HL-60 (cell line): ENCODE measurements at regions not wholly inside any gene's neighbourhood (a gene's known extent, or its start where the extent isn't known, plus 50 kb on each side); places are given as distances from the start of the nearest gene placed in this dataset.
A peak's percentile ranks its signal among the peaks of the same experiment; 100 is the strongest.

Experiments used
- DNase-seq, 2 experiments: peaks; one replicate each; pipeline ENCODE4 v3.0.0-alpha.2; 2010 to 2020; ENCODE audit warnings: low read depth in 1 of 2, low spot score in 1 of 2
- H3K27ac ChIP-seq: fragments of 250-450 bp; sonication (Bioruptor Pico); replicated peaks from 2 replicates; pipeline ENCODE4 v1.5.1; 2020; ENCODE audit warnings: mild to moderate bottlenecking, moderate library complexity
- H3K27me3 ChIP-seq: fragments of 250-450 bp; sonication (Bioruptor Pico); 2 replicates; pipeline ENCODE4 v1.5.1; 2021; ENCODE audit warnings: mild to moderate bottlenecking, moderate library complexity; ENCODE audit not compliant: insufficient read depth, poor library complexity, severe bottlenecking
- H3K4me3 ChIP-seq: replicated peaks from 2 replicates; pipeline ENCODE4 v1.5.1; 2011; ENCODE audit warnings: mild to moderate bottlenecking, control low read depth, low read length; ENCODE audit not compliant: insufficient read depth
- GABPA ChIP-seq: IDR thresholded peaks from 2 replicates; pipeline ENCODE4 v1.6.1; 2012; ENCODE audit warnings: low read depth
- POLR2AphosphoS5 ChIP-seq: IDR thresholded peaks from 2 replicates; pipeline ENCODE4 v1.6.1; 2012; ENCODE audit warnings: low read depth
- SPI1 ChIP-seq: IDR thresholded peaks from 2 replicates; pipeline ENCODE4 v1.6.1; 2012; ENCODE audit warnings: low read depth, mild to moderate bottlenecking, borderline replicate concordance
- TF ChIP-seq, protein P1 (sequence below): IDR thresholded peaks from 2 replicates; pipeline ENCODE4 v1.6.1; 2012; ENCODE audit warnings: low read depth; ENCODE audit not compliant: insufficient replicate concordance
- TF ChIP-seq, protein P2 (sequence below): IDR thresholded peaks from one replicate; pipeline ENCODE4 v1.5.1; 2011; ENCODE audit warnings: low read length, control low read depth, inconsistent platforms; ENCODE audit not compliant: insufficient read depth

DNA sequence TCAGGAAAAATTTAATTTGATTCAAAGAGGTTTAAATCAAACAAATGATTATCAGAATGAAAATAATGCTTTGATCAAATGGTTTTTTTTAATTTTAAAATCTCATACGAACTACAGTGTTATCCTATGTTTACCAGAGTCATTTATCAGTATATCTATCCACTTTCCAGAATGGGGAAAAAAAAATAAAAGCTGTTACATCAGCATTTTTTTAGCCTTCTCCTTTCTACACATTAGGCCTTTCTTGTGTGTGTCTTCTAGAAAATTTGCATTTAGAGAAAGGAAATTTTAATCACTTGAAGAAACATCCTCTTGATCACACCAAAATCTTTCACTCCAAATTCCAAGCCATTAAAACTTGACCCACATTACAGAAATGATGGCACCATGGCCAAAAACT is 608.9 kb upstream of the ID2 start:
- no peak for DNase-seq
- TF ChIP-seq POLR2AphosphoS5 (no peak), SPI1 (no peak), GABPA (no peak)
- TF ChIP-seq, protein P1, sequence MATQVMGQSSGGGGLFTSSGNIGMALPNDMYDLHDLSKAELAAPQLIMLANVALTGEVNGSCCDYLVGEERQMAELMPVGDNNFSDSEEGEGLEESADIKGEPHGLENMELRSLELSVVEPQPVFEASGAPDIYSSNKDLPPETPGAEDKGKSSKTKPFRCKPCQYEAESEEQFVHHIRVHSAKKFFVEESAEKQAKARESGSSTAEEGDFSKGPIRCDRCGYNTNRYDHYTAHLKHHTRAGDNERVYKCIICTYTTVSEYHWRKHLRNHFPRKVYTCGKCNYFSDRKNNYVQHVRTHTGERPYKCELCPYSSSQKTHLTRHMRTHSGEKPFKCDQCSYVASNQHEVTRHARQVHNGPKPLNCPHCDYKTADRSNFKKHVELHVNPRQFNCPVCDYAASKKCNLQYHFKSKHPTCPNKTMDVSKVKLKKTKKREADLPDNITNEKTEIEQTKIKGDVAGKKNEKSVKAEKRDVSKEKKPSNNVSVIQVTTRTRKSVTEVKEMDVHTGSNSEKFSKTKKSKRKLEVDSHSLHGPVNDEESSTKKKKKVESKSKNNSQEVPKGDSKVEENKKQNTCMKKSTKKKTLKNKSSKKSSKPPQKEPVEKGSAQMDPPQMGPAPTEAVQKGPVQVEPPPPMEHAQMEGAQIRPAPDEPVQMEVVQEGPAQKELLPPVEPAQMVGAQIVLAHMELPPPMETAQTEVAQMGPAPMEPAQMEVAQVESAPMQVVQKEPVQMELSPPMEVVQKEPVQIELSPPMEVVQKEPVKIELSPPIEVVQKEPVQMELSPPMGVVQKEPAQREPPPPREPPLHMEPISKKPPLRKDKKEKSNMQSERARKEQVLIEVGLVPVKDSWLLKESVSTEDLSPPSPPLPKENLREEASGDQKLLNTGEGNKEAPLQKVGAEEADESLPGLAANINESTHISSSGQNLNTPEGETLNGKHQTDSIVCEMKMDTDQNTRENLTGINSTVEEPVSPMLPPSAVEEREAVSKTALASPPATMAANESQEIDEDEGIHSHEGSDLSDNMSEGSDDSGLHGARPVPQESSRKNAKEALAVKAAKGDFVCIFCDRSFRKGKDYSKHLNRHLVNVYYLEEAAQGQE: no peak
- TF ChIP-seq, protein P2, sequence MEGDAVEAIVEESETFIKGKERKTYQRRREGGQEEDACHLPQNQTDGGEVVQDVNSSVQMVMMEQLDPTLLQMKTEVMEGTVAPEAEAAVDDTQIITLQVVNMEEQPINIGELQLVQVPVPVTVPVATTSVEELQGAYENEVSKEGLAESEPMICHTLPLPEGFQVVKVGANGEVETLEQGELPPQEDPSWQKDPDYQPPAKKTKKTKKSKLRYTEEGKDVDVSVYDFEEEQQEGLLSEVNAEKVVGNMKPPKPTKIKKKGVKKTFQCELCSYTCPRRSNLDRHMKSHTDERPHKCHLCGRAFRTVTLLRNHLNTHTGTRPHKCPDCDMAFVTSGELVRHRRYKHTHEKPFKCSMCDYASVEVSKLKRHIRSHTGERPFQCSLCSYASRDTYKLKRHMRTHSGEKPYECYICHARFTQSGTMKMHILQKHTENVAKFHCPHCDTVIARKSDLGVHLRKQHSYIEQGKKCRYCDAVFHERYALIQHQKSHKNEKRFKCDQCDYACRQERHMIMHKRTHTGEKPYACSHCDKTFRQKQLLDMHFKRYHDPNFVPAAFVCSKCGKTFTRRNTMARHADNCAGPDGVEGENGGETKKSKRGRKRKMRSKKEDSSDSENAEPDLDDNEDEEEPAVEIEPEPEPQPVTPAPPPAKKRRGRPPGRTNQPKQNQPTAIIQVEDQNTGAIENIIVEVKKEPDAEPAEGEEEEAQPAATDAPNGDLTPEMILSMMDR: no peak
- H3K27me3 ChIP-seq: no peaks in the 10 kb centered on the region
- H3K27ac ChIP-seq: no peak overlapping the region
- no peak overlapping the region for H3K4me3 ChIP-seq

DNA sequence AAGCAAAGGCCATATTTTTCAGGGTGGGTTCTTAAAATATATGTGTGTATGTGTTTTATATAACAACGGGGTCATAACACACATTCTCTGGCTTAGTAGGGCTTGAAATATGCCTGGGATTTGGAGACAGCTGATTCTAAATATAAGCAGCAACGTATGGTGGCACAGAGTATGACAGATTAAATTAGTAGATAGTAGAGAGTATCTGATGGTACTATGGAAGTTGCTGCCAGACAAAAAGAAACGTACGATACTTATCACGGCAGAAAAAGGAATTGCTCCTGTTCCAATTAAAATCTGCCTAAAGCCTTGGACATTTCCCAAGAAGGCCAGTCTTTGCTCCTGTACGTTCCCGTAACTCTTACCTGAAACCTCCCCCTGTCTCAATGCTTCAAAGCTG is 607.9 kb upstream of the ID2 start:
- Histone ChIP-seq H3K27me3 (no peaks in the 10 kb centered on the region), H3K4me3 (no peak overlapping the region), H3K27ac (no peak overlapping the region)
- DNase-seq: no peak
- TF ChIP-seq POLR2AphosphoS5: no peak
- TF ChIP-seq SPI1: no peak
- TF ChIP-seq GABPA: no peak
- TF ChIP-seq, protein P2: no peak
- TF ChIP-seq, protein P1: no peak

DNA sequence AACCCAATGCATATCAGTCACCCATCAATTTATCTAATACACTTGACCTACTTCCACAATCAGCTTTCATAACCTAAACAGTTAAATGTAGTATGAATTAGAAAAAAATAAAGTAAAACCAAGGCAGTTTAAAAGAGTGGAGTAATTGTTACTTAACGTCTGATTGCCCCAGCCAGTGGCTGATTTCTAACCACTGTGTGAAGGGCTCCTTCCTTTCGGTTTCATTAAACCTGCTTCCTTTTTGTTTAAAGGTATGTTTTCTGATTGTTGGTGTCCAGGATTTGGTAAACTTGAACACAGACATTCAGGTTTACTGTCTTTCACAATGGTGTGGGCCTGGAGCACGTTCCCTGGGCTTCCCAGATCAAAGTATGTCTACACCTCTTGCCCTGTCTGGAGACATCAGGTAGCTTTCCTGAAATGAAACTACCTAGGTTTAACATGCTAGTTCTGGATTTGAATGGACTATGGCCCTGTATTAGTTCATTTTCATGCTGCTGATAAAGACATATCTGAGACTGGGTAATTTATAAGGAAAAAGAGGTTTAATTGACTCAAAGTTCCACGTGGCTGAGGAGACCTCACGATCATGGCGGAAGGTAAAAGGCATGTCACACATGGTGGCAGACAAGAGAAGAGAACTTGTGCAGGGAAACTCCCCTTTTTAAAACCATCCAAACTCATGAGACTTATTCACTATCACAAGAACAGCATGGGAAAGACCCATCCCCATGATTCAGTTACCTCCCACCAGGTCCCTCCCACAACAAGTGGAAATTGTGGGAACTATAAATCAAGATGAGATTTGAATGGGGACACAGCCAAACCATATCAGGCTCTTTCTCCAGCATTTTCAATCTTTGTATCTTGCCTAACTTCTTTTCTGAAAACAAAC is 605.2 kb upstream of the ID2 start:
- Histone ChIP-seq H3K27me3 (no peaks in the 10 kb centered on the region), H3K27ac (peak overlapping the region; percentile 40), H3K4me3 (no peak overlapping the region)
- peak; percentile 45 to 69 for DNase-seq
- TF ChIP-seq GABPA (no peak), POLR2AphosphoS5 (no peak), SPI1 (no peak)
- TF ChIP-seq, protein P1: no peak
- TF ChIP-seq, protein P2: no peak
